GM19452 (cell line): ENCODE measurements at regions not wholly inside any gene's neighbourhood (a gene's known extent, or its start where the extent isn't known, plus 50 kb on each side); places are given as distances from the start of the nearest gene placed in this dataset.
"Not testable (repeated sequence)": the region's sequence is repeated elsewhere in the genome, so short reads cannot be mapped to it uniquely, and the experiment has no call there.

Source experiments
- ATAC-seq: cut with Tn5 transposase; IDR thresholded peaks from one replicate; pipeline ENCODE4 v1.9.1; 2021; ENCODE audit not compliant: unreplicated experiment

DNA sequence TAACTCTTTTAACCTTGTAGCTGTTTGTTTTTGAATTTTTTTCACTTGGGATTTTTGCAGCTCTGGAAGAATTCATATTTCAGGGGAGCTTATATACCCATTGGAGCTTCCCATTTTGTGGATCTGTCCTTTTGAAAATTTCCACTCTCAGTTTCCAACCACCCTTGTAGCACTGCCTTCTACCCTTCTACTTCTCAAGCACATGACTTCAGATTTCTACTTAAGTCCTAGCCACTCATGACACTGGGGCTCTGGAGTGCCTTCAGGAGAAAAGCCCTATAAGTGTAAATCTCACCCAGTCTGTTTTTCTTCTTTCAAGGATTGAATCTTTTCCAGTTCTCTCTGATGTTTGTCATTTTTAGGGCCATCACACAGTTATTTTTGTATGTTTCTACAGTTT is 283.7 kb upstream of the KCNH7 start:
- no peak for ATAC-seq

DNA sequence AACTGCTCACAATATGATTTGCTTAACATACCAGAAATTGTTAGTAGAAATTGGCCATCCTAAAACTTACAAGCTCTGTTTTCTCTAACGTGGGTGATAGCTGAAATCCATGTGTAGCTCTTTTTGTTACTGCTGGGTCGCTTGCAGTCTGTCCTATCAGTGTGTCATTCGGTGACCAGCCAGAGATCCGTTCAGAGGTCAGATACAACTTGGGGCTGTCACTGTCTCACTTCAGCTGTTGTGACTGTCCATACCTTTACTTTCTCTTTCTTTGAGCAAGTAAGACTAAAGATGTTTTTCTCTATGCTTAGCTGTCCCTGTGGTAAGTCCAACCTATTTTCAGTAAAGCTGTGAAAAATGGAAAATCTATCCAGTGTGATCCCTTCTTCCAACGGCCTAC is 282.9 kb upstream of the KCNH7 start:
- no peak for ATAC-seq

- ATAC-seq, result no peak
Observed at GRCh38 chr2:163119966-163120365, 281.4 kb upstream of the KCNH7 start.

- ATAC-seq, result no peak
Observed at GRCh38 chr2:163086940-163087339, 248.4 kb upstream of the KCNH7 start.

DNA sequence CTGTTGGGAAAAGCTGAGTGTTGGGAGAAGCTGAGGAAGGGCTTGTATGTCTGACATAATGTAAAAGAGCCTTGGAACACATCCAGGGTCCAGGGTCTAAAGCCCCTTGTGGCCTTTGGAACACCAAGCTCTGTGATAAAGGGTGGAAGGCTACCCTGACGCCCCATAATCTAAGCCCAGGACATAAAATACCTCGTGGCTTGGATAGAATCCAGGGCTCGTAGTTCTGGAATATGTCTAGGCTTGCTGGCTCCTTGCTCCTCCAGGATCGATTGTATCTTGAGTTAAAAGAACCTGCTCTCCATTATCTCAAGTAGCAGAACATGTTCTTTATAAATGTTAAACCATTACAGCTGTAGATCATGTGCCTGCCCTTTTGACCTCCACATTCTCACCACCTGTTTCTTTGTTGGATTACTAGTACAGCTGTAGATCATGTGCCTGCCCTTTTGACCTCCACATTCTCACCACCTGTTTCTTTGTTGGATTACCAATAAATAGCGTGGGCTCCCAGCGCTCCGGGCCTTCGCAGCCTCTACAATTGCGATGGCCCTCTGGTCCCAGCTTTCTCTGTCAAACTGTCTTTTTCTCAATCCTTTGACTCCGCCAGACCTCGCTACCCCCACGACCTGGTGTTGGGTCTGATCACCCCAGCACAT is 246.9 kb upstream of the KCNH7 start:
- ATAC-seq, result not testable (repeated sequence)

DNA sequence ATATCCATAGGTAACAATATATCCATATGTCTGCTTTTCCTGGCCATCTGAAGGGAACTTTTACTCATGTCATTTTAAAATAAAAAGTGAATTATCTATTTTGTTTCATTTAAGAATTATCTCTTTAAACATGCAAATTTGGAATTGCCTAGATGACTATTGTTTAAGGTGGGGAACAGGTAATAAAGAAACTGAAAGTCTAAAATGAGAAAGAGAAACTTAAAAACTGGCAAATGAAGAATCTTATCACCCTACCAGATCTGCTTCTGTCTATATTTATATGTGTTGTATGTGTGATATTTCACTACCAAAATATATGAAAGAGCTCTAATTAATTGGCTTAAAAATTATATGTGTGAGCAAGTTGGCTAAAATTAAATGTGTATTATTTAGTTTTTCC is 243.2 kb upstream of the KCNH7 start:
- ATAC-seq, result no peak

DNA sequence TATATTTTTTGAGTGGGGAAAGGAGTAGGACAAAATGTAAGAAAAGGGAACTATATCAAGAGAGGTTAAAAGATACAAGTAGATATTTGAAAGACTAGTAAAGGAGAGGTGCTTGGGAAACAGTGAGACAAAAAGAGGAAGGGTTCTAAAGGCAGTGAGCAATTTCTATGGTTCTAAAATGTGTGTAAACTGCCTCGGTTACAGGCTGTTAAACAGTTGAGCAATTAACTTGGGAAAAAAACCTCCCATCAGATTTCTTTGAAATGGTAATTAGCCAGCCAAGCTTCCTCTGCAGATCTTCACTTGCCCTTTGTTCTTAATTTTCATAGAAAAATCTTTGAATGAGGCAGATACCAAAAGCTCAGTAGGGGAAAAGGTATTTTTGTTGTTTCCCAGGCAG is 238.7 kb upstream of the KCNH7 start:
- ATAC-seq, result no peak

GRCh38 chr2:163066085-163066484 is 227.5 kb upstream of the KCNH7 start:
- ATAC-seq, result no peak

GRCh38 chr2:163062524-163062923 is 224.0 kb upstream of the KCNH7 start:
- ATAC-seq, result no peak

DNA sequence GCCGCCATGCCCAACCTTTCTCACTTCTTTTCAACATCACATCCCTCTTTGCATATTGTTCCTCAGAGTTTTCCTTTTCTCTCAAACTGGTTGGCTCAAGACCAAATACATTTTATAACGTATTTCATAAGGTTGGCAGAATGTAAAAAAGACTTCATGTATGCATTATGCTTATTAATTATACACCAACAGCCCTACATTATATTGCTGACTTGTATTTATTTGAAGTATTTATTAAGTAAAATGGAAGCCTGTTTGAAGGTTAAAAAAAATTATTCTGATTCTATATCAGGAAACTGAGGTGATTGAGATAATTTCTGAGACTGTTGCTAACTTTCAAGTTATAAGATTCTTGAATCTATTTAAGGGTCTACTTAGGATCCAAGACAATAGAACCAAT is 208.0 kb upstream of the KCNH7 start:
- ATAC-seq, result no peak

- ATAC-seq, result no peak
Observed at GRCh38 chr2:163045830-163046229, 207.3 kb upstream of the KCNH7 start.

- ATAC-seq, result no peak
Observed at GRCh38 chr2:163044114-163044513, 205.5 kb upstream of the KCNH7 start.

- ATAC-seq, result no peak
Observed at GRCh38 chr2:163043201-163043600, 204.6 kb upstream of the KCNH7 start.

GRCh38 chr2:163039266-163039665 is 200.7 kb upstream of the KCNH7 start:
- no peak for ATAC-seq

- ATAC-seq, result no peak
Observed at GRCh38 chr2:163028807-163029206, 190.2 kb upstream of the KCNH7 start.

DNA sequence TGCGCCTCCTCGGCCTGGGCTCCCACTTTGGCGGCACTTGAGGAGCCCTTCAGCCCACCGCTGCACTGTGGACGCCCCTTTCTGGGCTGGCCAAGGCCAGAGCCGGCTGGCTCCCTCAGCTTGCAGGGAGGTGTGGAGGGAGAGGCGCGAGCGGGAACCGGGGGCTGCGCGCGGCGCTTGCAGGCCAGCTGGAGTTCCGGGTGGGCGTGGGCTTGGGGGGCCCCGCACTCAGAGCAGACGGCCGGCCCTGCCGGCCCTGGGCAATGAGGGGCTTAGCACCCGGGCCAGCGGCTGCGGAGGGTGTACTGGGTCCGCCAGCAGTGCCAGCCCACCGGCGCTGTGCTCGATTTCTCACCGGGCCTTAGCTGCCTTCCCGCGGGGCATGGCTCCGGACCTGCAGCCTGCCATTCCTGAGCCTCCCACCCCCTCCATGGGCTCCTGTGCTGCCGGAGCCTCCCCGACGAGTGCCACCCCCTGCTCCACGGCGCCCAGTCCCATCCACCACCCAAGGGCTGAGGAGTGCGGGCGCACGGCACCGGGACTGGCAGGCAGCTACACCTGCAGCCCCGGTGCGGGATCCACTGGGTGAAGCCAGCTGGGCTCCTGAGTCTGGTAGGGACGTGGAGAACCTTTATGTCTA is 187.7 kb upstream of the KCNH7 start:
- ATAC-seq, result not testable (repeated sequence)

- ATAC-seq, result not testable (repeated sequence)
Observed at GRCh38 chr2:163016882-163017281, 178.3 kb upstream of the KCNH7 start.

DNA sequence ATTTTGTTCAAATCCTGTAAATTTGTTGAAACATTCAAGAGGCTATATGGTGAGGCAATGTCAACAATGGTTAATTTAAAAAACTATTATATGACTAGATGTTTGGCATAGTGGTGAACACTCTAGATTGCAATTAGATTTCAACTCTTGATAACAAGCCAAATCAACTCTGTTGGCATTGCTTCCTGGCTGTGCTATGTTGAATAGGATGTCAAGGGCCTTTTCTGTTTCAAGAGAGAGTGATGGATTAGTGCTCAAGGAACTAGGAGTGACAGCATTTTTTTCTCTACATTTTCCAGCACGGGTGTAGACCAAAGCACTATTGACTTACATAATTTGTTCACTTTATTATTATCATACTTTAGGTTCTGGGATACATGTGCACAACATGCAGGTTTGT is 172.4 kb upstream of the KCNH7 start:
- no peak for ATAC-seq

DNA sequence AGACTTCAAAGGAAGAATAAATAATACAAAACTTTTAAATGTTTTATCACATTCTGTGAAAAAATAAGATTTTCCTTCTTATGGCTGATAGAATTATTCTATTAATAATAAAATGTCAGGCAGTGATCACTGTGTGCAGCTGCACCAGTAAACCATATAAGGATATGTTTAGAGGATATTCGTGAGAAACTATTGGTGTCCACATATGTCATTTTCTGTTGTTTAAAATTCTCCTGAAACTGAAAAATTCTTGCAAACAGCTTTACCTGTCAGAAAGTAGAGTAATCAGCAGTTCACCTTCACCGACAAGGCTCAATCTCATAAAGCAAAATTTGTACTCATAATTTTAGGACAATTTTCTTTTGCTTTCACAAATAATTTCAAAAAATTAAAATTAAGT is 170.1 kb upstream of the KCNH7 start:
- ATAC-seq, result no peak

- ATAC-seq, result no peak
Observed at GRCh38 chr2:162994718-162995117, 156.2 kb upstream of the KCNH7 start.

DNA sequence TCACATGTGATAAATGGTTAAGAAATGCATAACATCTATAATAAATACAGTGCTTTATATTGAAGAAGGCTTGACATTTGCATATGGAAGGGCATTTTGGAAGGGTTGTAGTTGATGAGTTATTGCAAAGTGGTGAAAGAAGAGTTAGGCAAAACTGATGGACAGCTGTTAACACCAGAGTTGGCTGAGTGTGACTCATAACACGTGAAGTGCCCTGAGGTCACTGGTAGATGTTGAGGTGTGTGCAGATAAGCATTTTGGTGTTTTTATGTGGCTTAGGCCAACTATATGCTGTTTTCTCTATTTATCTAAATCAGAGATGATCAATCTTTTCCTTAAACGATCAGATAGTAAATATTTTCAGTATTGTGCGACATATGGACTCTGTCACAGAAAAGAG is 154.3 kb upstream of the KCNH7 start:
- no peak for ATAC-seq

DNA sequence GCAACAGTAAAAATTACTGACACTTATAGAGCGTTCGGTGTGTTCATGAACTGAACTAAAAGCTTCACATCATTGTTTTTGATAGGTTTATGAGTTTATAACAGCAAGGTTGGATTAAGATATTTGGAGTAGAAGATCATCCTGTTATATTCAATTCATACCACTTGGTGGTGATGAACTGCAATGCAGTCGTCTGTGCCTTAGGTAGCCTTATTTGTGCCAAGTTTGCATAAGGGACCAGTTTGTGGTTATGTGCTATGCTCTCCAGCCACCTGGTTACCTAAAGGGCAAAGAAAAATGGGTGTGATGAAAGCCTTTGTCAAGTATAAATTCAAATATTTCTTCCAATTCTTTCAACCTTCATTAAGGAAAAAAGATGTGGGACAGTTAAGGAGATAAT is 150.9 kb upstream of the KCNH7 start:
- ATAC-seq, result no peak

DNA sequence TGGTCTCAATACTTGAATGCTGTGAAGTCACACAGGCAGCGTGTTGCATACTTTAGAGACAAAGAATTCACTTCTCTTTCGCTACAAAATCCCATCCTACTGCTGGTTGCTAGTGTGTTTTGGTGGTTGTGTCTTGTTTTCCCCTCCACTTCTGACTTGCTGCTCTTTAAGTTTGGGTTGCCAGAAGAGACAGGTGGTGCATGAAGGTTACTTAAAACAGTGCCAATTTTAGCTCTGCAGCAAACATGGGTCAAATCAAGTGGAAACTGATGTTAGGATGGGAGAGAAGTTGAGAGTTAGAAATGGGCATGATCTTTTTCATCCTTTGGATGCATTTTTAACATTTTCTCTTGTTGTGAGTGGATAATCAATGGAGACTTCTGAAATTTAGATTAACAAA is 136.2 kb upstream of the KCNH7 start:
- no peak for ATAC-seq
